ENCODE measurements at regions not wholly inside any gene's neighbourhood (a gene's known extent, or its start where the extent isn't known, plus 50 kb on each side); places are given as distances from the start of the nearest gene placed in this dataset.

- in situ Hi-C loops (cut with HindIII; ENCODE audit: low pct_unique_long_range_greater_than_20kb, low sequenced_read_pairs): no loop called here
- DNase-seq (ENCODE audit: low read depth, low spot score): no peak
Observed at GRCh38 chr2:239539083-239539775, 138.4 kb upstream of the HDAC4 start.

DNA sequence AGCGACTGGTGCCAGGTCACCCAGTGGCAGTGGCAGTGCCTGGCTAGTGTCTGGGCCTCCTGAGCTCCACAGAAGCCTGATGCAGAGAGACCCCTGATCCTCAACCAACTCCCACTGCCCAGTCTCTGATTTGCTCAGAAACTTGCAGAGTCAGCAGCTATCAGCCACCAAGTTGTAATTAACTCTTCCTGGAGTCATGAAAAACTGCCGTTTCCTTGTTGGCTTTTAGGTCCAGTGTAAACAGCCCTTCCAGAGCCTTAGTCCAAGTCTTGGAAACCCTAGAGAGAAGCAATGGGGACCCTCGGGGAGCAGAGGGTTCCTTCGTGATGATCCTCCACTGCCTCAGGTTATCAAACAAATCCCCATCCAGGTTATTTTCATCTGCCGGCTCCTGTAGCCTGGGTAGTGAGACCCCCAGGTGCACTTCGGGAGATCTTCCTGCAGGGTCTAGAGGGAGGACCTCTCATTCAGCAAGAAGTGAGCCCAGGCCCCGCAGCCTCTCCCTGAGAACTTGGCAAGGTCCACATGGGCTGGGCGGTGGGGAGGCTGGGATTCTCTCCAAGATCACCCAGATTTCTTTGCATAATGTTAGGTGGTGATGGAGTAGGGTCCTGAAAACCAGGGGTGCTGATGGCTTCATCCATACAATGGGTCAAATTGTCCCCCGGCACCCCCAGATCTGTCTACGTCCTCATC lies 137.7 kb upstream of the HDAC4 start:
- in situ Hi-C loops (cut with HindIII; ENCODE audit: low pct_unique_long_range_greater_than_20kb, low sequenced_read_pairs): no loop called here
- DNase-seq (ENCODE audit: low read depth, low spot score): no peak

GRCh38 chr2:239537633-239538356 lies 137.0 kb upstream of the HDAC4 start:
- in situ Hi-C loops (cut with HindIII; ENCODE audit: low pct_unique_long_range_greater_than_20kb, low sequenced_read_pairs): no loop called here
- DNase-seq (ENCODE audit: low read depth, low spot score): no peak

GRCh38 chr2:239536186-239536585 lies 135.4 kb upstream of the HDAC4 start:
- in situ Hi-C loops (cut with HindIII; ENCODE audit: low pct_unique_long_range_greater_than_20kb, low sequenced_read_pairs): no loop called here
- DNase-seq (ENCODE audit: low read depth, low spot score): no peak

DNA sequence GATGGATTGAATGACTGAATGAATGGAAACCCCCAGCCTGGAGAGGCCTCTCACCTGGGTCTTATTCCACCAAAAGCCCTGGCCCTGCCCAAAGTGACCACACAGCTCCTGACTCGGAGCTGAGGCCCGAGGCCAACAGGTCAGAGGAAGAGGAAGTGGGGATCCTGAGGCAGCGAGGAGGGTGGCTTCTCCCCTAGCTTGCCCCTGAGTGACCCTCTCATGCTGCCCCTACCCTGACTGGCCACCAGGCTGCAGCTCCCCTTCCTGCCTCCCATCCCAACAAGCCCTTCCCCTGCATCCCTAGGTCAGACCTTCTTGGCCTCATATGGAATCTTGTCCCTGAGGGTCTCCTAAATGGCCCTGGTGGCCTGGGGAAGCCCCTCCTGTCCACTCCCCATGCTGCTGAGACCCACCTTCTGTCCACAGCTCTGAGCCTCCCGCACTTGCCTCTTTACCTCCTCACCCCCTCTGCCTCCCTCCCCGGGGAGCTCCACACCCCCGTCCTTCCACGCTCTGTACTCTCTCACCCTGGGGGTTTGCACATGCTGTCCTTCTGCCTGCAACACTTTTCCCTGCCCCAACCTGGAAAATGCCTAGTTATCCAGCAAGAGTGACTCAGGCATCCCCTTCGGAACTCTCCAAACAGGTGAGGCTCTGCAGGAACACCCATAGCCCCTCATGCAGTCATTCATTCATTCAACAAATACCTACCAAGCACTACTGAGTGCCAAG lies 134.8 kb upstream of the HDAC4 start:
- in situ Hi-C loops (cut with HindIII; ENCODE audit: low pct_unique_long_range_greater_than_20kb, low sequenced_read_pairs): no loop called here
- DNase-seq (ENCODE audit: low read depth, low spot score): no peak

- DNase-seq (ENCODE audit: low read depth, low spot score): no peak
- in situ Hi-C loops (cut with HindIII; ENCODE audit: low pct_unique_long_range_greater_than_20kb, low sequenced_read_pairs): no loop called here
Observed at GRCh38 chr2:239534581-239535412, 134.0 kb upstream of the HDAC4 start.

DNA sequence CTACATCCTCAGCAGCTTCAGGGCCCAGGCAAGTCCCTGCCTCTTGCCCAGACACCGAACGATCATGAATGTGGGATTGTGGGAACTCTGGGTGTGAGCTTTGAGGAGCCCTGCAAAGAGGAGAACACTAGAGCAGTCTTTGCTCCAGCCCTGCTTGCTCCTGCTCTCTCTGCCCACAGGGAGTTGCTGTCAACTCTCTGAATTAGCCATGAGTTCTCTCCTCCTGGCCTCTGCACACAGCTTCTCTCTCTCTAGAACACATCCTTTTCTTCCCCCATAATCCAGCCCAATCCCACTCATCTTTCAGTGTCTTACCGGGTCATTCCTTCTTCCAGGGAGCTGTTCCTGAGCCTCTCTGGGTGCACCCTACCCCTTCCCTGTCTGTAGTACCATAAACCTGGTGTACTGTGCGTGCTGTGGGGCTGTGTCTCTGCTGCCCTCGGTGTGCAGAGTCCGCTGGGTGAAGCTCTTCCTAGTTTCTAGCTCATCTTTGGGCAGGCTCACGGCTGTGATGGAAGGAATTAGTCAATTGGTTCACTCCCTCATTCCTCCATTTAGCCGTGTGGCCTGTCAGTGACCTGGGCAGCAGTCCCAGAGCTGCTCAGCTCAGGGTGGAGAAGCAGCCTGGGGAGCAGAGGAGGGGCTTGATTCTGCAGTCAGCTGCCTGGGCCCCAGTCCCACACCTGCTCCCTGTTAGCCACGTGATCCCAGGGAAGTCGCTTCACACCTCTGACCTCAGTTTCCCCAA lies 132.9 kb upstream of the HDAC4 start:
- DNase-seq (ENCODE audit: low read depth, low spot score): no peak
- in situ Hi-C loops (cut with HindIII; ENCODE audit: low pct_unique_long_range_greater_than_20kb, low sequenced_read_pairs): no loop called here

DNA sequence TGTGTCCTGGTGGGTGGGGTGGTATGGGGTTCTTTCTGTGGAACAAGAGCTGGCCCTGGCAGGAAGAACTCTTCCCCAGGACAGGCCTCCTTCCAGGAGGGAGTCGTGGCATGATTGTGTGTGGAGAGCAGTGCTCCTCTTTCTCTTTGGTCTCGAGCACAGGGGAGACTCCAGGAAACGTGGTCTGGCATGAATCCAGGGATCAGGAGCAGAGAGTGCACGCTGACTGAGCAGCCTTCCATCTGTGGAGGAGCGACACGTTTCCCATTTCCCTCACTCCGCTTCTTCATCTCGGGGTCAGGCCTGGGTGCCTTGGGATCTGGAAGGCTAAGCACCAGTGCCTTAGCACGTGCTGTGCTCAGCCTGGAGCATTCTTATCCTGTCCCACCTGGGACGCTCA lies 132.0 kb upstream of the HDAC4 start:
- DNase-seq (ENCODE audit: low read depth, low spot score): no peak
- in situ Hi-C loops (cut with HindIII; ENCODE audit: low pct_unique_long_range_greater_than_20kb, low sequenced_read_pairs): no loop called here

GRCh38 chr2:239532250-239532649 lies 131.4 kb upstream of the HDAC4 start:
- DNase-seq (ENCODE audit: low read depth, low spot score): no peak
- in situ Hi-C loops (cut with HindIII; ENCODE audit: low pct_unique_long_range_greater_than_20kb, low sequenced_read_pairs): no loop called here

GRCh38 chr2:239531456-239532241 lies 130.8 kb upstream of the HDAC4 start:
- DNase-seq (ENCODE audit: low read depth, low spot score): no peak
- in situ Hi-C loops (cut with HindIII; ENCODE audit: low pct_unique_long_range_greater_than_20kb, low sequenced_read_pairs): no loop called here

DNA sequence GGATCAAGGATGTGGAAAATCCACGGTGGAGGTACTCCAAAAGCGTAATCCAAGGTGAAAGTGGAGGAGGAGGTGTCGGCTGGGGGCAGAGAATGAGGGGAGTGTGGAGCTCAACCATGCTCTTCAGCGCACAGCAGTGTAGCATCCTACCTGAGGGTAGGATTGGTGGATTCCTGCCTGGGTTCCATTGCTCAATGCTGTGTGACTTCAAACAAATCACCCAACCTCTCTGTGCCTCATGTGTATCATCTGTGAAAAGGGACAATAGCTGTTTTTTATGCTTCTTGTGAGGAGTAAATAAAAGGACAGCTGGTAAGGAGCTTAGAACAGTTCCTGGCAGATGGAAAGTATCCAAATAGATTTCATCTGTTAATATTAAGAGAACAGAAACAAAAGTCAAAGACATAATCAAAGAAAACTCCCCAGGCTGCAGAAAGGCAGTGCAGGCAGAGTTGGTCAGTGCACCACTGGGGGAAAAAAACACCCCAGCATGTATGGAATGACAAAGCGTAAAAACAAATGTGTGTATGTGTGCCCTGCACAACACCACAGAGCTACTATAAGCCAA lies 130.0 kb upstream of the HDAC4 start:
- no peak for DNase-seq (ENCODE audit: low read depth, low spot score)
- in situ Hi-C loops (cut with HindIII; ENCODE audit: low pct_unique_long_range_greater_than_20kb, low sequenced_read_pairs): no loop called here

DNA sequence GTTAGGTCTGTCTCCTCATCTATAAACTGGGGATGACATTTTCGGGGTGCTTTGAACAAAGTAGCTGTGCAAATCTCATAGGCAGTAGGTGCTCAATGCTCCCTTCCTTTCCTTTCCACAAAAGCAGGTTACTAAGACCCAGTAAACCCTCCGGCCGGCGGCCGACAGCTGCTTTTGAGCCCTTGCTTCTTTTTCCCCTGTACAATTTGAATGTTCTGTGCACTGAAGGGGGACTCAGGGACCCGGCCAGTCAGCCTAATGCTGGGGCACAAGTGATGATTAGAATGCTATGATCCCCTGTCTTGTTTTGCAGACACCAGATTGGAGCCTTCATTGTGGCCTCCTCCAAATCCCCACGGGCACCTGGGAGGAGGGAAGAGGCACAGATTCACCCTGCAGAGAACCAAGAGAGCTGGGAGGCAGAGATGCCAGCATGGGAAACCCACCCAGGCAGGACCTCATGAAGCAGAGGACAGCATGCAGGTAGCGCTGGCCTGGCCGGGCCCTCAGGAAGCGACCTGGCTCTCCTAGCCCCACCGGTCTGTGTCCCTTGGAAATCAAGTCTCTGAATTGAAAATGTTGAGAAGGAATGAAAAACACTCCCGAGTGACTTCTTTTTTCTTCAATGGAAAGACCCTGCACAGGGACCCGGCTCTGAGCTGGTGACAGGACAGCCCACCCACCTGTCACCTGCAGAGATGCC lies 128.6 kb upstream of the HDAC4 start:
- in situ Hi-C loops (cut with HindIII; ENCODE audit: low pct_unique_long_range_greater_than_20kb, low sequenced_read_pairs): no loop called here
- no peak for DNase-seq (ENCODE audit: low read depth, low spot score)

GRCh38 chr2:239528883-239529282 lies 128.1 kb upstream of the HDAC4 start:
- no peak for DNase-seq (ENCODE audit: low read depth, low spot score)

DNA sequence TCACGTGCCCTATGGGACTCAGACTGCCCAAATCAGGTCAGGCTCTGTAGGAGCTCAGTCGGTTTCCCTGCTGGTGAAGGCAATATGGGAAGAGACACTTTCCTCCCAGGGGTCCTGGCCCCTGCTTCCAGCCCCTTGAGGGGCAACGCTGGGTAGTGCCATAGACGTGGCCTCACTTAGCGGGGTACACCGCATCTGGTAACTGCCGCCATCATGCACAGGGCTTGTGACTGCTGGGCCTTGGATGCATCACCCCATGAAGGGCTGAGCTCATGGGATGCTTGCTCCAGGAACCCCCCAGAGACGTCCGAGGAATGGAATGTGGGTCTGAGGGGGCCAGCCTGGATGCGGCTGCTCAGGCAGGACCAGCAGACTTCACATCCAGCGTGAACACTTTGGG lies 127.3 kb upstream of the HDAC4 start:
- in situ Hi-C loops (cut with HindIII; ENCODE audit: low pct_unique_long_range_greater_than_20kb, low sequenced_read_pairs): no loop called here
- no peak for DNase-seq (ENCODE audit: low read depth, low spot score)

More at GRCh38 chr2:239528883-239529282, 128.1 kb upstream of the HDAC4 start:
- in situ Hi-C loops (cut with HindIII; ENCODE audit: low pct_unique_long_range_greater_than_20kb, low sequenced_read_pairs): no loop called here

GRCh38 chr2:239526666-239527415 lies 126.0 kb upstream of the HDAC4 start:
- DNase-seq (ENCODE audit: low read depth, low spot score): no peak
- in situ Hi-C loops (cut with HindIII; ENCODE audit: low pct_unique_long_range_greater_than_20kb, low sequenced_read_pairs): no loop called here

Measured in SK-MEL-5 (cell line).